Thyroid gland (tissue), 4 donors: ENCODE measurements at regions not wholly inside any gene's neighbourhood (a gene's known extent, or its start where the extent isn't known, plus 50 kb on each side); places are given as distances from the start of the nearest gene placed in this dataset.

Experiments
- DNase-seq, 2 donors: peaks; one replicate each; pipeline ENCODE4 v3.0.0-alpha.2; 2019
- H3K27ac ChIP-seq, 3 donors: fragments of 200-600 bp; sonication (generic); 1 replicate in 2 of 3; 2 replicates in 1 of 3; pipeline ENCODE4 v1.5.1; 2016 to 2019; ENCODE audit warnings: mild to moderate bottlenecking in 1 of 3, moderate library complexity in 1 of 3
- H3K27me3 ChIP-seq: fragments of 200-600 bp; sonication (generic); one replicate; pipeline ENCODE4 v1.5.1; 2019
- H3K36me3 ChIP-seq, 2 donors: fragments of 200-600 bp; sonication (generic); one replicate each; pipeline ENCODE4 v1.5.1; 2016 to 2019
- H3K4me1 ChIP-seq, 2 donors: fragments of 200-600 bp; sonication (generic); one replicate each; pipeline ENCODE4 v1.5.1; 2017 to 2019
- H3K4me3 ChIP-seq, 3 donors: fragments of 200-600 bp; sonication (generic); replicated peaks in 1 of 3; 1 replicate in 2 of 3; 2 replicates in 1 of 3; pipeline ENCODE4 v1.5.1; 2016; ENCODE audit warnings: mild to moderate bottlenecking in 1 of 3
- H3K9me3 ChIP-seq: fragments of 200-600 bp; sonication (generic); one replicate; pipeline ENCODE4 v1.5.1; 2017
- CTCF ChIP-seq, 6 experiments: fragments of 200-600 bp in 3 of 6; fragments of 450-650 bp in 3 of 6; sonication (generic) in 3 of 6; IDR thresholded peaks; one replicate each; pipeline ENCODE4 v1.5.1; 2016 to 2019; ENCODE audit warnings: antibody characterized with exemption in 6 of 6, mild to moderate bottlenecking in 2 of 6, inconsistent platforms in 1 of 6, moderate library complexity in 1 of 6
- POLR2A ChIP-seq, 2 donors: fragments of 450-650 bp; IDR thresholded peaks; one replicate each; pipeline ENCODE4 v1.6.1; 2017; ENCODE audit warnings: antibody characterized with exemption in 2 of 2, mild to moderate bottlenecking in 2 of 2, moderate library complexity in 1 of 2
- WGBS, 2 donors: methylation state at CpG; one replicate each; pipeline ENCODE4 v1.1.5; 2017; 5-methylcytosine and 5-hydroxymethylcytosine counted together
- intact Hi-C: fragments of 100-400 bp; cut with DNase I; formaldehyde crosslinking; loops from one replicate; pipeline ENCODE4 v1.15.1; 2023

- Histone ChIP-seq H3K27ac (no peak overlapping the region), H3K27me3 (no peaks in the 10 kb centered on the region), H3K36me3 (no peaks in the 10 kb centered on the region), H3K4me1 (no peaks in the 10 kb centered on the region), H3K9me3 (no peaks in the 10 kb centered on the region), H3K4me3 (no peak overlapping the region)
- intact Hi-C loops, result no loop called here
- no peak for DNase-seq
- WGBS, 2 donors, result 80 to 84% methylated on average over 1 of the region's 1 CpG
- TF ChIP-seq CTCF (IDR thresholded peaks at IDR 0.05) (no peak), POLR2A (IDR thresholded peaks at IDR 0.05) (no peak)
Observed at GRCh38 chr5:99926463-99926862, 608.7 kb upstream of the FAM174A start.

GRCh38 chr5:99922386-99922785, 612.8 kb upstream of the FAM174A start:
- Histone ChIP-seq H3K9me3 (no peaks in the 10 kb centered on the region), H3K27me3 (no peaks in the 10 kb centered on the region), H3K27ac (no peak overlapping the region), H3K4me1 (no peaks in the 10 kb centered on the region), H3K36me3 (no peaks in the 10 kb centered on the region), H3K4me3 (no peak overlapping the region)
- TF ChIP-seq POLR2A (IDR thresholded peaks at IDR 0.05) (no peak), CTCF (IDR thresholded peaks at IDR 0.05) (no peak)
- intact Hi-C loops, result no loop called here
- no peak for DNase-seq

- intact Hi-C loops, result no loop called here
- TF ChIP-seq POLR2A (IDR thresholded peaks at IDR 0.05) (no peak), CTCF (IDR thresholded peaks at IDR 0.05) (no peak)
- Histone ChIP-seq H3K27ac (no peak overlapping the region), H3K36me3 (no peaks in the 10 kb centered on the region), H3K9me3 (no peaks in the 10 kb centered on the region), H3K27me3 (no peaks in the 10 kb centered on the region), H3K4me3 (no peak overlapping the region), H3K4me1 (no peaks in the 10 kb centered on the region)
- 61 to 64% methylated on average over 1 of the region's 1 CpG for WGBS, 2 donors
- no peak for DNase-seq
Observed at GRCh38 chr5:99911971-99912370, 623.2 kb upstream of the FAM174A start.

GRCh38 chr5:99906776-99907175, 628.4 kb upstream of the FAM174A start:
- no peak overlapping the region for H3K4me3 ChIP-seq
- 81 to 98% methylated on average over 1 of the region's 1 CpG for WGBS, 2 donors
- intact Hi-C loops, result no loop called here
- no peaks in the 10 kb centered on the region for H3K9me3 ChIP-seq
- no peaks in the 10 kb centered on the region for H3K36me3 ChIP-seq
- no peaks in the 10 kb centered on the region for H3K27me3 ChIP-seq
- TF ChIP-seq CTCF (IDR thresholded peaks at IDR 0.05), result no peak
- no peak for TF ChIP-seq POLR2A (IDR thresholded peaks at IDR 0.05)
- no peaks in the 10 kb centered on the region for H3K4me1 ChIP-seq
- DNase-seq, result no peak
- H3K27ac ChIP-seq, result no peak overlapping the region

DNA sequence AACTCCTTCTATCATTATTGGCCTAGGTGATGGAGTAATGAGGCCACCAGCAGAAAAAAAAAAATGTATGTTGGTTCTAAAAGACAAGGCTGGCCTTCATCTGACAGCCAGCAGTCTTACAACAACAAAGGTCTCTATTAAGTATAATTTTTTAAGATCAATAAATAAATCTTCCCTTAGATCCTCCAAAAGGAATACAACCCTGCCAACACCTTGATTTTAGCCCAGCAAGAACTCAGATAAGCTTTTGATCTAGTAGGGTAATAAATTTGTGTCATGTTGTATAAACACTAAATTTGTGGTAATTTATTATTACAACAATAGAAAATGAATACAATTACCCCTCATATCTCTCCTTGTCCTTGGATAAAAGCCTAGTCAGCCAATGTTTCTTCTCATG, 633.2 kb upstream of the FAM174A start:
- no peaks in the 10 kb centered on the region for H3K4me1 ChIP-seq
- no peaks in the 10 kb centered on the region for H3K9me3 ChIP-seq
- no peaks in the 10 kb centered on the region for H3K27me3 ChIP-seq
- no peak overlapping the region for H3K27ac ChIP-seq
- TF ChIP-seq CTCF (IDR thresholded peaks at IDR 0.05) (no peak), POLR2A (IDR thresholded peaks at IDR 0.05) (no peak)
- DNase-seq, result no peak
- no peak overlapping the region for H3K4me3 ChIP-seq
- H3K36me3 ChIP-seq, result no peaks in the 10 kb centered on the region
- intact Hi-C loops, result no loop called here
